ENCODE measurements at regions not wholly inside any gene's neighbourhood (a gene's known extent, or its start where the extent isn't known, plus 50 kb on each side); places are given as distances from the start of the nearest gene placed in this dataset.

DNA sequence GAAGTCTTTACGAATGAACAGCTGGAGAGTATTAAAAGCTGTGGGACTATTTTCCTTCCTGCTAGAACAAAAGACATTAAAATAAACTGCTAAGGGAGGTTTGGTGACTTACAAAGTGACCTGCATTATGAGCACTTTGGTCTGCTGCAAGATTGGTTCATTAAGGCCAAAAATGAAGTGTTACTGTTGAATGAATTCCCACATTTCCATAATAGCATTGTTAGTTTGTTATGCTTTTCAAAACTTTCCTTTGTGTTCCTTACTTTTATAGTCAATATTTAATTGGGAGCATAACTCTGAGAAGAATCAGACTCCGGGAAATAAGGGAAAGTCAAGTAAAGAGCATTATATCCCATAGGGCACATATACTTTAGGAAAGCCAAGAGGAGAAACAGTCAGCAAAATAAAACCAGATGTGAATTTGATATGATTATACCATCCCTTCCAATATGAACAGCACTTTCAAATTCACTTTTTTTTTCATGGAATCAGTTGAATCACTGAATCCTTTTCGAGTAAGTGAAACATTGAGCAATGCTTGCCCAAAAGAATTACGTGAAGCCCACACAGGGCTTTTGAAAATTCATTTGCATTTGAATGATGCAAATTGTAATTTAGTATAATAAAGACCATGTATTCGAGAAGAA, 112.6 kb downstream of the KCTD12 start:
- TF ChIP-seq, protein P1, sequence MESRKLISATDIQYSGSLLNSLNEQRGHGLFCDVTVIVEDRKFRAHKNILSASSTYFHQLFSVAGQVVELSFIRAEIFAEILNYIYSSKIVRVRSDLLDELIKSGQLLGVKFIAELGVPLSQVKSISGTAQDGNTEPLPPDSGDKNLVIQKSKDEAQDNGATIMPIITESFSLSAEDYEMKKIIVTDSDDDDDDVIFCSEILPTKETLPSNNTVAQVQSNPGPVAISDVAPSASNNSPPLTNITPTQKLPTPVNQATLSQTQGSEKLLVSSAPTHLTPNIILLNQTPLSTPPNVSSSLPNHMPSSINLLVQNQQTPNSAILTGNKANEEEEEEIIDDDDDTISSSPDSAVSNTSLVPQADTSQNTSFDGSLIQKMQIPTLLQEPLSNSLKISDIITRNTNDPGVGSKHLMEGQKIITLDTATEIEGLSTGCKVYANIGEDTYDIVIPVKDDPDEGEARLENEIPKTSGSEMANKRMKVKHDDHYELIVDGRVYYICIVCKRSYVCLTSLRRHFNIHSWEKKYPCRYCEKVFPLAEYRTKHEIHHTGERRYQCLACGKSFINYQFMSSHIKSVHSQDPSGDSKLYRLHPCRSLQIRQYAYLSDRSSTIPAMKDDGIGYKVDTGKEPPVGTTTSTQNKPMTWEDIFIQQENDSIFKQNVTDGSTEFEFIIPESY (IDR thresholded peaks at IDR 0.05; ENCODE audit: borderline replicate concordance, low read depth), result no peak
- TF ChIP-seq, protein P2, sequence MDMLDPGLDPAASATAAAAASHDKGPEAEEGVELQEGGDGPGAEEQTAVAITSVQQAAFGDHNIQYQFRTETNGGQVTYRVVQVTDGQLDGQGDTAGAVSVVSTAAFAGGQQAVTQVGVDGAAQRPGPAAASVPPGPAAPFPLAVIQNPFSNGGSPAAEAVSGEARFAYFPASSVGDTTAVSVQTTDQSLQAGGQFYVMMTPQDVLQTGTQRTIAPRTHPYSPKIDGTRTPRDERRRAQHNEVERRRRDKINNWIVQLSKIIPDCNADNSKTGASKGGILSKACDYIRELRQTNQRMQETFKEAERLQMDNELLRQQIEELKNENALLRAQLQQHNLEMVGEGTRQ (IDR thresholded peaks at IDR 0.05; ENCODE audit: borderline replicate concordance, low read depth, low read length), result no peak
- no peak for TF ChIP-seq NRF1 (IDR thresholded peaks at IDR 0.05; ENCODE audit: low read depth, low read length)
- no peak for TF ChIP-seq RFX5 (IDR thresholded peaks at IDR 0.05; ENCODE audit: low read length)
- DNase-seq, result no peak
- CTCF ChIA-PET, result no interaction called here
- no peaks in the 10 kb centered on the region for H3K27me3 ChIP-seq (ENCODE audit: insufficient read depth)
- H3K27ac ChIP-seq (ENCODE audit: low read depth in 2 of 2, low read length in 1 of 2), result no peak overlapping the region; a peak in 1 of 4 replicates
- H3F3A ChIP-seq (replicated peaks; ENCODE audit: insufficient read depth), result no peaks in the 10 kb centered on the region
- no peak overlapping the region for H3K9ac ChIP-seq
- H4K20me1 ChIP-seq (ENCODE audit: insufficient read depth), result no peaks in the 10 kb centered on the region
- H3K9me2 ChIP-seq, result no peaks in the 10 kb centered on the region
- H3K79me2 ChIP-seq (ENCODE audit: insufficient read depth), result no peaks in the 10 kb centered on the region
- no peak overlapping the region for H3K4me3 ChIP-seq (ENCODE audit: low read depth in 2 of 2, low read length in 1 of 2)
- H2AFZ ChIP-seq (ENCODE audit: low read depth), result no peak overlapping the region
- no peaks in the 10 kb centered on the region for H3K9me3 ChIP-seq
- POLR2A ChIA-PET, result no interaction called here
- peaks cover 0 to 2% of the 10 kb centered on the region in 2 experiments; a peak in 2 of 4 replicates for H3K4me1 ChIP-seq (ENCODE audit: control insufficient read depth in 1 of 2, insufficient read depth in 2 of 2, low read depth in 1 of 2, low read length in 1 of 2)
- H3K4me2 ChIP-seq, result no peak overlapping the region
- 63% methylated on average over 5 of the region's 5 CpGs for WGBS (ENCODE audit: low lambda C conversion rate)
- H3K36me3 ChIP-seq (replicated peaks in 1 of 2; ENCODE audit: control insufficient read depth in 1 of 2, insufficient read depth in 2 of 2, low read length in 1 of 2), result no peaks in the 10 kb centered on the region

DNA sequence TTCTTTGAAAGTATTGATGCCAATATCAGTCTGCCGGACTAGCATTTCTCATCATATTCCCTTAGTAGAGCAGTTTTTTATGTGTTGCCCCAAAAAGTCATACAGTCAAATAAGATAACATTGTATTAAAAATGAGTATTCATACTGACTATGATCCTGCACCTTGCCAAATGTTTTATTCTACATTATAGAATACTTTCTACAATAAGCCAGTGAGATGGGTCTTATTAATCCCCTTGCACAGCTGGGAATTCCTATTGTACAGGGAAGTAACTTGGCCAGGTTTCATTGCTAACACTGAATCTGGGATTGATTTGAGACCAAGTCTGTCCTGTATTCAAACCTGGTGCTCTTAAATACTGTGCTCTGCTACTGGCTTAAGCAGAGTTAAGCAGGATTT, 114.0 kb downstream of the KCTD12 start:
- Histone ChIP-seq H2AFZ (ENCODE audit: low read depth) (no peak overlapping the region), H3K27ac (ENCODE audit: low read depth in 2 of 2, low read length in 1 of 2) (no peak overlapping the region), H3F3A (replicated peaks; ENCODE audit: insufficient read depth) (no peaks in the 10 kb centered on the region), H3K36me3 (replicated peaks in 1 of 2; ENCODE audit: control insufficient read depth in 1 of 2, insufficient read depth in 2 of 2, low read length in 1 of 2) (no peaks in the 10 kb centered on the region), H3K4me1 (ENCODE audit: control insufficient read depth in 1 of 2, insufficient read depth in 2 of 2, low read depth in 1 of 2, low read length in 1 of 2) (peaks cover 0 to 2% of the 10 kb centered on the region in 2 experiments; a peak in 2 of 4 replicates), H3K79me2 (ENCODE audit: insufficient read depth) (no peaks in the 10 kb centered on the region), H3K4me3 (ENCODE audit: low read depth in 2 of 2, low read length in 1 of 2) (no peak overlapping the region), H3K9ac (no peak overlapping the region), H3K27me3 (ENCODE audit: insufficient read depth) (no peaks in the 10 kb centered on the region), H4K20me1 (ENCODE audit: insufficient read depth) (no peaks in the 10 kb centered on the region), H3K9me2 (no peaks in the 10 kb centered on the region), H3K4me2 (no peak overlapping the region), H3K9me3 (no peaks in the 10 kb centered on the region)
- no peak for DNase-seq
- CTCF ChIA-PET, result no interaction called here
- TF ChIP-seq YY1 (IDR thresholded peaks at IDR 0.05; ENCODE audit: low read depth) (no peak), GATA2 (CRISPR knock-in tag; IDR thresholded peaks at IDR 0.05) (no peak), MEF2A (IDR thresholded peaks at IDR 0.05; ENCODE audit: borderline replicate concordance, low read depth) (no peak), FOXM1 (IDR thresholded peaks at IDR 0.05; ENCODE audit: low read depth) (no peak), EP300 (IDR thresholded peaks at IDR 0.05; ENCODE audit: borderline replicate concordance in 1 of 2, low read depth in 1 of 2, low read length in 1 of 2) (no peak)
- POLR2A ChIA-PET, result no interaction called here
- WGBS (ENCODE audit: low lambda C conversion rate), result 100% methylated on average over 1 of the region's 1 CpG
